GM23338 (cell line): ENCODE measurements at regions not wholly inside any gene's neighbourhood (a gene's known extent, or its start where the extent isn't known, plus 50 kb on each side); places are given as distances from the start of the nearest gene placed in this dataset.

ENCODE experiments used
- ATAC-seq: fragments of 200-7000 bp; cut with Tn5 transposase; 3 replicates; pipeline ENCODE4 v1.9.1; 2020
- DNase-seq: peaks from one replicate; pipeline ENCODE4 v3.0.0-alpha.2; 2015; ENCODE audit warnings: low spot score
- H2AFZ ChIP-seq: fragments of 200-600 bp; sonication (generic); 2 replicates; pipeline ENCODE4 v1.8.0; 2016; ENCODE audit warnings: antibody characterized with exemption, mild to moderate bottlenecking, moderate library complexity
- H3F3A ChIP-seq: fragments of 200-600 bp; sonication (generic); replicated peaks from 2 replicates; pipeline ENCODE4 v1.8.0; 2017; ENCODE audit warnings: antibody characterized with exemption, mixed run types, low read depth
- H3K27ac ChIP-seq: fragments of 200-600 bp; sonication (generic); 2 replicates; pipeline ENCODE4 v1.6.1; 2016; ENCODE audit warnings: low read depth
- H3K27me3 ChIP-seq: fragments of 200-600 bp; sonication (generic); 2 replicates; pipeline ENCODE4 v1.8.0; 2016; ENCODE audit warnings: mild to moderate bottlenecking, mixed run types, moderate library complexity; ENCODE audit not compliant: insufficient read depth
- H3K36me3 ChIP-seq: fragments of 200-600 bp; sonication (generic); 2 replicates; pipeline ENCODE4 v1.8.0; 2016; ENCODE audit warnings: mild to moderate bottlenecking; ENCODE audit not compliant: insufficient read depth
- H3K4me1 ChIP-seq: fragments of 200-600 bp; sonication (generic); 2 replicates; pipeline ENCODE4 v1.8.0; 2016; ENCODE audit warnings: mild to moderate bottlenecking, moderate library complexity; ENCODE audit not compliant: insufficient read depth
- H3K4me2 ChIP-seq: fragments of 200-600 bp; sonication (generic); 2 replicates; pipeline ENCODE4 v1.7.1; 2017; ENCODE audit warnings: mixed run types
- H3K4me3 ChIP-seq: fragments of 200-600 bp; sonication (generic); 2 replicates; pipeline ENCODE4 v1.6.1; 2016; ENCODE audit warnings: mixed run types
- H3K79me2 ChIP-seq: fragments of 200-600 bp; sonication (generic); replicated peaks from 2 replicates; pipeline ENCODE4 v1.8.0; 2017; ENCODE audit warnings: mild to moderate bottlenecking; ENCODE audit not compliant: insufficient read depth
- H3K9me2 ChIP-seq: fragments of 200-600 bp; sonication (generic); 2 replicates; pipeline ENCODE4 v1.8.0; 2017; ENCODE audit not compliant: insufficient read depth
- H4K20me1 ChIP-seq: fragments of 200-600 bp; sonication (generic); replicated peaks from 2 replicates; pipeline ENCODE4 v1.8.0; 2017; ENCODE audit warnings: mild to moderate bottlenecking; ENCODE audit not compliant: insufficient read depth
- H3K27ac Mint-ChIP-seq: 2 replicates; pipeline ENCODE4 v1.8.0; 2020; ENCODE audit warnings: inconsistent platforms, mild to moderate bottlenecking, moderate library complexity, mixed read lengths
- H3K27me3 Mint-ChIP-seq: 3 replicates; pipeline ENCODE4 v1.8.0; 2022; ENCODE audit warnings: low read depth, mild to moderate bottlenecking, moderate library complexity, mixed read lengths, inconsistent platforms; ENCODE audit not compliant: insufficient read depth, poor library complexity
- H3K36me3 Mint-ChIP-seq: 3 replicates; pipeline ENCODE4 v1.8.0; 2021; ENCODE audit warnings: low read depth, mild to moderate bottlenecking, inconsistent platforms, moderate library complexity, mixed read lengths
- H3K4me1 Mint-ChIP-seq: 3 replicates; pipeline ENCODE4 v1.8.0; 2020; ENCODE audit warnings: mild to moderate bottlenecking, inconsistent platforms, mixed read lengths
- H3K4me3 Mint-ChIP-seq: 3 replicates; pipeline ENCODE4 v1.8.0; 2021; ENCODE audit warnings: moderate library complexity, mild to moderate bottlenecking, inconsistent platforms, mixed read lengths
- H3K9me3 Mint-ChIP-seq: 3 replicates; pipeline ENCODE4 v1.8.0; 2020; ENCODE audit warnings: moderate library complexity, mild to moderate bottlenecking, inconsistent platforms, mixed read lengths
- CREB1 ChIP-seq: fragments of 250-450 bp; sonication (Bioruptor Pico); IDR thresholded peaks from 2 replicates; pipeline ENCODE4 v1.5.0; 2020; ENCODE audit warnings: low read depth, mild to moderate bottlenecking, moderate library complexity
- EZH2 ChIP-seq: fragments of 200-600 bp; sonication (generic); IDR thresholded peaks from one replicate; pipeline ENCODE4 v1.8.0; 2017; ENCODE audit warnings: antibody characterized with exemption, mild to moderate bottlenecking, low read depth; ENCODE audit not compliant: unreplicated experiment
- EZH2phosphoT487 ChIP-seq: fragments of 200-600 bp; sonication (generic); IDR thresholded peaks from one replicate; pipeline ENCODE4 v1.8.1; 2018; ENCODE audit warnings: antibody characterized with exemption; ENCODE audit not compliant: unreplicated experiment
- JUNB ChIP-seq: IDR thresholded peaks from one replicate; pipeline ENCODE4 v1.6.1; 2016; ENCODE audit warnings: antibody characterized with exemption; ENCODE audit not compliant: unreplicated experiment
- NANOG ChIP-seq: IDR thresholded peaks from 2 replicates; pipeline ENCODE4 v1.6.1; 2016; ENCODE audit warnings: antibody characterized with exemption, borderline replicate concordance
- POLR2AphosphoS5 ChIP-seq: IDR thresholded peaks from 2 replicates; pipeline ENCODE4 v1.6.1; 2016; ENCODE audit warnings: antibody characterized with exemption, low read depth
- STAT1 ChIP-seq: IDR thresholded peaks from one replicate; pipeline ENCODE4 v1.6.1; 2016; ENCODE audit warnings: antibody characterized with exemption; ENCODE audit not compliant: unreplicated experiment
- ZNF114 ChIP-seq: fragments of 250-450 bp; sonication (Bioruptor Pico); IDR thresholded peaks from 2 replicates; pipeline ENCODE4 v1.5.0; 2020; ENCODE audit warnings: mild to moderate bottlenecking, moderate library complexity
- ZNF331 ChIP-seq: fragments of 250-450 bp; sonication (Bioruptor Pico); IDR thresholded peaks from 2 replicates; pipeline ENCODE4 v1.5.0; 2020; ENCODE audit warnings: low read depth, mild to moderate bottlenecking, moderate library complexity
- TF ChIP-seq, protein P1 (sequence below): IDR thresholded peaks from one replicate; pipeline ENCODE4 v1.6.1; 2018; ENCODE audit warnings: antibody characterized with exemption; ENCODE audit not compliant: unreplicated experiment
- TF ChIP-seq, protein P2 (sequence below): fragments of 250-450 bp; sonication (Bioruptor Pico); IDR thresholded peaks from 2 replicates; pipeline ENCODE4 v1.5.0; 2020; ENCODE audit warnings: mild to moderate bottlenecking, moderate library complexity

DNA sequence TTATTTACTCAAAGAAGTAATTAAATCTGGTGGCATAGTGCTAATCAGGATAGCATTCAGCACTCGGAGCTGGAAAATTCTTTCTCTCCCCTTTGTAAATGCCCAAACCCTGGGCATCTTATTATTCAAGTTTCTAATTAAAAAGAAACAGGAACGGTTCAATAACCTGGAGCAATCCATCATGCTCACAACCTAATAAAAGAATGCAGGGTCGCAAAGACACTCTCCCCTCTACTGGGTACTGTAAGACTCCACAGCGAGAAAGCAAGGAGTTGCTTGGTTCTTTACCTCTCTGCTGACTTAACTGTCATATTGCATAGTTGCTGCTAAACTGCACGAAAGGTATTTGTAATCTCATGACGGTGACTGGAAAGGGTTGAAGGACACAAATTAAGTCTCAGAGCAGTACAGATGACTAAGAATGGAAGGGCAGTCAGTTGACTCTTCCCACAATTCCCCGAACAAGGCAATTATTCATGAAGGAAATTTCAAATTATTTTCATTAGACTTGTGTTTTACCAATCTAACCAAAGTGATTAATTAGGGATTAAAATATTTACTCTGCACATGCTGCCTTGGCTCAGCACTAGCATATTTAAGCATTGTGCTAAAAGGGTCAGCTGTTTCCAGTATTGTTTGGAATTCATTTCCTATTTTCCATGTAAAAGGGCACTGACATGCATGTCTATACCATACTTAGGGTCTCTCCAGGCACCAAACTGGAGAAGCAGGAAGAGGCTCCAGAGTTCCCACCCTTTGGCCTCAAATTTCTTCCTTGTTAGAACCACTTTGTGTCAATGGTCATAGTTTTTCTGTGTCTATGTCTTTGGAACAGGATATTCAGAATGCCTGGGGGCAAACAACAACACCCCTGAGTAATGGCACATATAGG, 182.2 kb downstream of the EXOC5 start:
- Mint-ChIP-seq H3K27ac (no peak overlapping the region), H3K36me3 (peaks cover 29% of the 10 kb centered on the region)

DNA sequence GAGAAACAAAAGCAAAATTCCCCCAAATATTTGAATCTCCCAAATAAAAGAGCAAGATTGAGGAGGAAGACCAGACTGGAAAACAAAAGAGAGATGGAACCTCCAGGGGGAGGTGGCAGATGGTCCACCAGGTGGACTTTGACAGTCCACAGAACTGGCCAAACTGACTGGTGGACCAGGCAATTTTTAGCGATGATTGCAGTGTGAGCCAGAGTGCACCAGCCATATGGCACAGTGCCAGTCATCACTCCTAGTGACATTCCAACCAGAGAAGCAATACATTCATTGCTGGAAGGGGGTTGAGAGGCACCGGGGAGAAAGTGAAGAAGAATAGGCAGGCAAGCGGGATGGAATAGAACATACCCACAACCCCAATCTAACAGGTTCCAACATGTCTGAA, 182.9 kb downstream of the EXOC5 start:
- no peaks in the 10 kb centered on the region for H3F3A ChIP-seq
- Mint-ChIP-seq H3K27ac (no peak overlapping the region), H3K27me3 (peaks cover 4% of the 10 kb centered on the region)
- TF ChIP-seq EZH2 (no peak), JUNB (no peak), NANOG (no peak), ZNF331 (CRISPR knock-in tag) (no peak), POLR2AphosphoS5 (no peak), STAT1 (no peak), ZNF114 (CRISPR knock-in tag) (no peak), EZH2phosphoT487 (no peak)
- TF ChIP-seq, protein P1, sequence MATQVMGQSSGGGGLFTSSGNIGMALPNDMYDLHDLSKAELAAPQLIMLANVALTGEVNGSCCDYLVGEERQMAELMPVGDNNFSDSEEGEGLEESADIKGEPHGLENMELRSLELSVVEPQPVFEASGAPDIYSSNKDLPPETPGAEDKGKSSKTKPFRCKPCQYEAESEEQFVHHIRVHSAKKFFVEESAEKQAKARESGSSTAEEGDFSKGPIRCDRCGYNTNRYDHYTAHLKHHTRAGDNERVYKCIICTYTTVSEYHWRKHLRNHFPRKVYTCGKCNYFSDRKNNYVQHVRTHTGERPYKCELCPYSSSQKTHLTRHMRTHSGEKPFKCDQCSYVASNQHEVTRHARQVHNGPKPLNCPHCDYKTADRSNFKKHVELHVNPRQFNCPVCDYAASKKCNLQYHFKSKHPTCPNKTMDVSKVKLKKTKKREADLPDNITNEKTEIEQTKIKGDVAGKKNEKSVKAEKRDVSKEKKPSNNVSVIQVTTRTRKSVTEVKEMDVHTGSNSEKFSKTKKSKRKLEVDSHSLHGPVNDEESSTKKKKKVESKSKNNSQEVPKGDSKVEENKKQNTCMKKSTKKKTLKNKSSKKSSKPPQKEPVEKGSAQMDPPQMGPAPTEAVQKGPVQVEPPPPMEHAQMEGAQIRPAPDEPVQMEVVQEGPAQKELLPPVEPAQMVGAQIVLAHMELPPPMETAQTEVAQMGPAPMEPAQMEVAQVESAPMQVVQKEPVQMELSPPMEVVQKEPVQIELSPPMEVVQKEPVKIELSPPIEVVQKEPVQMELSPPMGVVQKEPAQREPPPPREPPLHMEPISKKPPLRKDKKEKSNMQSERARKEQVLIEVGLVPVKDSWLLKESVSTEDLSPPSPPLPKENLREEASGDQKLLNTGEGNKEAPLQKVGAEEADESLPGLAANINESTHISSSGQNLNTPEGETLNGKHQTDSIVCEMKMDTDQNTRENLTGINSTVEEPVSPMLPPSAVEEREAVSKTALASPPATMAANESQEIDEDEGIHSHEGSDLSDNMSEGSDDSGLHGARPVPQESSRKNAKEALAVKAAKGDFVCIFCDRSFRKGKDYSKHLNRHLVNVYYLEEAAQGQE, result no peak
- TF ChIP-seq, protein P2, sequence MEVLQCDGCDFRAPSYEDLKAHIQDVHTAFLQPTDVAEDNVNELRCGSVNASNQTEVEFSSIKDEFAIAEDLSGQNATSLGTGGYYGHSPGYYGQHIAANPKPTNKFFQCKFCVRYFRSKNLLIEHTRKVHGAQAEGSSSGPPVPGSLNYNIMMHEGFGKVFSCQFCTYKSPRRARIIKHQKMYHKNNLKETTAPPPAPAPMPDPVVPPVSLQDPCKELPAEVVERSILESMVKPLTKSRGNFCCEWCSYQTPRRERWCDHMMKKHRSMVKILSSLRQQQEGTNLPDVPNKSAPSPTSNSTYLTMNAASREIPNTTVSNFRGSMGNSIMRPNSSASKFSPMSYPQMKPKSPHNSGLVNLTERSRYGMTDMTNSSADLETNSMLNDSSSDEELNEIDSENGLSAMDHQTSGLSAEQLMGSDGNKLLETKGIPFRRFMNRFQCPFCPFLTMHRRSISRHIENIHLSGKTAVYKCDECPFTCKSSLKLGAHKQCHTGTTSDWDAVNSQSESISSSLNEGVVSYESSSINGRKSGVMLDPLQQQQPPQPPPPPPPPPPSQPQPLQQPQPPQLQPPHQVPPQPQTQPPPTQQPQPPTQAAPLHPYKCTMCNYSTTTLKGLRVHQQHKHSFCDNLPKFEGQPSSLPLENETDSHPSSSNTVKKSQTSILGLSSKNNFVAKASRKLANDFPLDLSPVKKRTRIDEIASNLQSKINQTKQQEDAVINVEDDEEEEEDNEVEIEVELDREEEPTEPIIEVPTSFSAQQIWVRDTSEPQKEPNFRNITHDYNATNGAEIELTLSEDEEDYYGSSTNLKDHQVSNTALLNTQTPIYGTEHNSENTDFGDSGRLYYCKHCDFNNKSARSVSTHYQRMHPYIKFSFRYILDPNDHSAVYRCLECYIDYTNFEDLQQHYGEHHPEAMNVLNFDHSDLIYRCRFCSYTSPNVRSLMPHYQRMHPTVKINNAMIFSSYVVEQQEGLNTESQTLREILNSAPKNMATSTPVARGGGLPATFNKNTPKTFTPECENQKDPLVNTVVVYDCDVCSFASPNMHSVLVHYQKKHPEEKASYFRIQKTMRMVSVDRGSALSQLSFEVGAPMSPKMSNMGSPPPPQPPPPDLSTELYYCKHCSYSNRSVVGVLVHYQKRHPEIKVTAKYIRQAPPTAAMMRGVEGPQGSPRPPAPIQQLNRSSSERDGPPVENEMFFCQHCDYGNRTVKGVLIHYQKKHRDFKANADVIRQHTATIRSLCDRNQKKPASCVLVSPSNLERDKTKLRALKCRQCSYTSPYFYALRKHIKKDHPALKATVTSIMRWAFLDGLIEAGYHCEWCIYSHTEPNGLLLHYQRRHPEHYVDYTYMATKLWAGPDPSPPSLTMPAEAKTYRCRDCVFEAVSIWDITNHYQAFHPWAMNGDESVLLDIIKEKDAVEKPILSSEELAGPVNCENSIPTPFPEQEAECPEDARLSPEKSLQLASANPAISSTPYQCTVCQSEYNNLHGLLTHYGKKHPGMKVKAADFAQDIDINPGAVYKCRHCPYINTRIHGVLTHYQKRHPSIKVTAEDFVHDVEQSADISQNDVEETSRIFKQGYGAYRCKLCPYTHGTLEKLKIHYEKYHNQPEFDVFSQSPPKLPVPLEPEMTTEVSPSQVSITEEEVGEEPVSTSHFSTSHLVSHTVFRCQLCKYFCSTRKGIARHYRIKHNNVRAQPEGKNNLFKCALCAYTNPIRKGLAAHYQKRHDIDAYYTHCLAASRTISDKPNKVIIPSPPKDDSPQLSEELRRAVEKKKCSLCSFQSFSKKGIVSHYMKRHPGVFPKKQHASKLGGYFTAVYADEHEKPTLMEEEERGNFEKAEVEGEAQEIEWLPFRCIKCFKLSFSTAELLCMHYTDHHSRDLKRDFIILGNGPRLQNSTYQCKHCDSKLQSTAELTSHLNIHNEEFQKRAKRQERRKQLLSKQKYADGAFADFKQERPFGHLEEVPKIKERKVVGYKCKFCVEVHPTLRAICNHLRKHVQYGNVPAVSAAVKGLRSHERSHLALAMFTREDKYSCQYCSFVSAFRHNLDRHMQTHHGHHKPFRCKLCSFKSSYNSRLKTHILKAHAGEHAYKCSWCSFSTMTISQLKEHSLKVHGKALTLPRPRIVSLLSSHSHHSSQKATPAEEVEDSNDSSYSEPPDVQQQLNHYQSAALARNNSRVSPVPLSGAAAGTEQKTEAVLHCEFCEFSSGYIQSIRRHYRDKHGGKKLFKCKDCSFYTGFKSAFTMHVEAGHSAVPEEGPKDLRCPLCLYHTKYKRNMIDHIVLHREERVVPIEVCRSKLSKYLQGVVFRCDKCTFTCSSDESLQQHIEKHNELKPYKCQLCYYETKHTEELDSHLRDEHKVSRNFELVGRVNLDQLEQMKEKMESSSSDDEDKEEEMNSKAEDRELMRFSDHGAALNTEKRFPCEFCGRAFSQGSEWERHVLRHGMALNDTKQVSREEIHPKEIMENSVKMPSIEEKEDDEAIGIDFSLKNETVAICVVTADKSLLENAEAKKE (CRISPR knock-in tag), result no peak

More for the DNA sequence above, 182.2 kb downstream of the EXOC5 start:
- ATAC-seq (no peak), DNase-seq (no peak)
- Histone ChIP-seq H3K9me2 (peaks cover 6% of the 10 kb centered on the region; the same call in 1 of the 2 replicates), H3F3A (no peaks in the 10 kb centered on the region), H3K27me3 (no peaks in the 10 kb centered on the region), H3K36me3 (no peaks in the 10 kb centered on the region; the same call in 1 of the 2 replicates), H4K20me1 (no peaks in the 10 kb centered on the region), H3K4me2 (0 out of 2 replicates have a peak overlapping the region, but pooled peaks have one; percentile 38), H2AFZ (no peak overlapping the region), H3K27ac (no peak overlapping the region), H3K4me3 (no peak overlapping the region), H3K4me1 (peaks cover 31% of the 10 kb centered on the region), H3K79me2 (no peaks in the 10 kb centered on the region)
- Mint-ChIP-seq H3K27me3 (peaks cover 4% of the 10 kb centered on the region), H3K9me3 (peaks cover 31% of the 10 kb centered on the region), H3K4me3 (no peak overlapping the region), H3K4me1 (peaks cover 17% of the 10 kb centered on the region)
- no peak for TF ChIP-seq CREB1 (CRISPR knock-in tag)
- 0 out of 2 replicates have a peak, but pooled peaks have one; percentile 23 for TF ChIP-seq NANOG

More for the DNA sequence above, 182.9 kb downstream of the EXOC5 start:
- Histone ChIP-seq H3K27ac (no peak overlapping the region), H3K36me3 (no peaks in the 10 kb centered on the region; the same call in 1 of the 2 replicates), H3K27me3 (no peaks in the 10 kb centered on the region), H3K79me2 (no peaks in the 10 kb centered on the region), H3K9me2 (0 out of 2 replicates have a peak, but pooled peaks cover 5% of the 10 kb centered on the region), H3K4me2 (no peak overlapping the region), H3K4me1 (peaks cover 32% of the 10 kb centered on the region), H3K4me3 (no peak overlapping the region), H4K20me1 (no peaks in the 10 kb centered on the region), H2AFZ (no peak overlapping the region)
- no peak for DNase-seq
- no peak for ATAC-seq
- H3K4me1 Mint-ChIP-seq, result peaks cover 23% of the 10 kb centered on the region
- peaks cover 29% of the 10 kb centered on the region for H3K36me3 Mint-ChIP-seq
- peaks cover 31% of the 10 kb centered on the region for H3K9me3 Mint-ChIP-seq
- H3K4me3 Mint-ChIP-seq, result no peak overlapping the region
